Upper lobe of left lung (tissue), 4 donors: ENCODE measurements at regions not wholly inside any gene's neighbourhood (a gene's known extent, or its start where the extent isn't known, plus 50 kb on each side); places are given as distances from the start of the nearest gene placed in this dataset.

Experiments used
- POLR2A ChIP-seq, 4 donors: fragments of 450-650 bp; IDR thresholded peaks; one replicate each; pipeline ENCODE4 v1.5.1; 2016 to 2017; ENCODE audit warnings: antibody characterized with exemption in 4 of 4, mild to moderate bottlenecking in 2 of 4
- POLR2AphosphoS5 ChIP-seq, 2 donors: sonication (generic); formaldehyde crosslinking; IDR thresholded peaks; one replicate each; pipeline ENCODE4 v1.5.1; 2017; ENCODE audit warnings: antibody characterized with exemption in 2 of 2
- TF ChIP-seq, protein P1 (sequence below), 6 experiments: fragments of 450-650 bp in 4 of 6; fragments of 200-600 bp in 2 of 6; sonication (generic) in 2 of 6; IDR thresholded peaks; one replicate each; pipeline ENCODE4 v1.5.1; 2016 to 2019; ENCODE audit warnings: antibody characterized with exemption in 6 of 6

DNA sequence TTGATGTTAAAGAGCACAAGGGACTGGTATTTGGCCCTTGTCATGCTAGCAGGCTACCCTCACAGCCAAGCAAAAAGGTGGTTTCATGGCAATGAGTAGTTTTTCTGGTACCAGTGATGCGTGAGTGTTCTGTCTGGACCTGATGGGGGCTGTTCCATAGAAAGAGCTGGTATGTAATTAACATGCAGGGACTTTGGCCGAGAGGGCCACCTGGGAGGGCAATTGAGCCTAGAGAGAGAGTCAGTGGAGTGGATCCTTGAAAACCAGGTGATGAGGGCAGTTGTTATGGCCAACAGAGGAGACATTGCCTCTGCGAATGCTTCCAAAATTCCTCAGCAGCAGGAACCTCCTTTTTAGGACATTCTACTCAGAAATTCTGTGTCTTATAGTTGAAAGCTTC is 383.3 kb downstream of the PSAT1 start:
- TF ChIP-seq POLR2A (IDR thresholded peaks at IDR 0.05) (no peak), POLR2AphosphoS5 (IDR thresholded peaks at IDR 0.05) (no peak)
- TF ChIP-seq, protein P1, sequence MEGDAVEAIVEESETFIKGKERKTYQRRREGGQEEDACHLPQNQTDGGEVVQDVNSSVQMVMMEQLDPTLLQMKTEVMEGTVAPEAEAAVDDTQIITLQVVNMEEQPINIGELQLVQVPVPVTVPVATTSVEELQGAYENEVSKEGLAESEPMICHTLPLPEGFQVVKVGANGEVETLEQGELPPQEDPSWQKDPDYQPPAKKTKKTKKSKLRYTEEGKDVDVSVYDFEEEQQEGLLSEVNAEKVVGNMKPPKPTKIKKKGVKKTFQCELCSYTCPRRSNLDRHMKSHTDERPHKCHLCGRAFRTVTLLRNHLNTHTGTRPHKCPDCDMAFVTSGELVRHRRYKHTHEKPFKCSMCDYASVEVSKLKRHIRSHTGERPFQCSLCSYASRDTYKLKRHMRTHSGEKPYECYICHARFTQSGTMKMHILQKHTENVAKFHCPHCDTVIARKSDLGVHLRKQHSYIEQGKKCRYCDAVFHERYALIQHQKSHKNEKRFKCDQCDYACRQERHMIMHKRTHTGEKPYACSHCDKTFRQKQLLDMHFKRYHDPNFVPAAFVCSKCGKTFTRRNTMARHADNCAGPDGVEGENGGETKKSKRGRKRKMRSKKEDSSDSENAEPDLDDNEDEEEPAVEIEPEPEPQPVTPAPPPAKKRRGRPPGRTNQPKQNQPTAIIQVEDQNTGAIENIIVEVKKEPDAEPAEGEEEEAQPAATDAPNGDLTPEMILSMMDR (IDR thresholded peaks at IDR 0.05): no peak
